Loucy (cell line): ENCODE measurements at regions not wholly inside any gene's neighbourhood (a gene's known extent, or its start where the extent isn't known, plus 50 kb on each side); places are given as distances from the start of the nearest gene placed in this dataset.

Source experiments
- H2AFZ ChIP-seq: fragments of 200-600 bp; sonication (generic); 2 replicates; pipeline ENCODE4 v1.6.0; 2016; ENCODE audit warnings: antibody characterized with exemption, mild to moderate bottlenecking, low read length, moderate library complexity
- H3F3A ChIP-seq: fragments of 200-600 bp; 2 replicates; pipeline ENCODE4 v1.6.0; 2016; ENCODE audit warnings: antibody characterized with exemption, low read depth, mild to moderate bottlenecking
- H3K27me3 ChIP-seq: fragments of 200-600 bp; sonication (generic); 2 replicates; pipeline ENCODE4 v1.6.1; 2014; ENCODE audit warnings: low read length, mild to moderate bottlenecking; ENCODE audit not compliant: insufficient read depth, poor library complexity, severe bottlenecking
- H3K36me3 ChIP-seq: fragments of 200-600 bp; sonication (generic); 2 replicates; pipeline ENCODE4 v1.6.1; 2016; ENCODE audit warnings: low read length; ENCODE audit not compliant: insufficient read depth
- H3K4me1 ChIP-seq: fragments of 200-600 bp; sonication (generic); 2 replicates; pipeline ENCODE4 v1.5.1; 2014; ENCODE audit warnings: low read length, mild to moderate bottlenecking; ENCODE audit not compliant: insufficient read depth, poor library complexity, severe bottlenecking
- H3K4me2 ChIP-seq: fragments of 200-600 bp; sonication (generic); 2 replicates; pipeline ENCODE4 v1.6.0; 2014; ENCODE audit warnings: antibody characterized with exemption, low read length, low read depth, mild to moderate bottlenecking; ENCODE audit not compliant: poor library complexity, severe bottlenecking
- H3K4me3 ChIP-seq: fragments of 200-600 bp; sonication (generic); 2 replicates; pipeline ENCODE4 v1.5.1; 2014; ENCODE audit warnings: low read length, mild to moderate bottlenecking, mixed read lengths; ENCODE audit not compliant: poor library complexity, severe bottlenecking
- H3K79me2 ChIP-seq: fragments of 200-600 bp; sonication (generic); 2 replicates; pipeline ENCODE4 v1.6.1; 2014; ENCODE audit warnings: low read length; ENCODE audit not compliant: insufficient read depth
- H3K9ac ChIP-seq: fragments of 200-600 bp; sonication (generic); 2 replicates; pipeline ENCODE4 v1.6.0; 2014; ENCODE audit warnings: mild to moderate bottlenecking, low read depth, low read length, moderate library complexity; ENCODE audit not compliant: poor library complexity, severe bottlenecking
- H3K9me2 ChIP-seq: fragments of 200-600 bp; sonication (generic); replicated peaks from 2 replicates; pipeline ENCODE4 v1.6.1; 2016; ENCODE audit warnings: low read depth, low read length, mixed read lengths
- H3K9me3 ChIP-seq: fragments of 200-600 bp; sonication (generic); 2 replicates; pipeline ENCODE4 v1.6.1; 2014; ENCODE audit warnings: mild to moderate bottlenecking, antibody characterized with exemption, low read length, low read depth; ENCODE audit not compliant: insufficient read depth
- H4K20me1 ChIP-seq: fragments of 200-600 bp; sonication (generic); 2 replicates; pipeline ENCODE4 v1.6.0; 2014; ENCODE audit warnings: antibody characterized with exemption, low read length, mild to moderate bottlenecking; ENCODE audit not compliant: insufficient read depth, poor library complexity, severe bottlenecking
- CTCF ChIP-seq: fragments of 200-600 bp; sonication (generic); conservative IDR thresholded peaks from 2 replicates; pipeline ENCODE4 v1.5.1; 2014; ENCODE audit warnings: mild to moderate bottlenecking, antibody characterized with exemption, low read length
- EZH2phosphoT487 ChIP-seq: fragments of 200-600 bp; IDR thresholded peaks from 2 replicates; pipeline ENCODE4 v1.6.1; 2018; ENCODE audit warnings: antibody characterized with exemption, mild to moderate bottlenecking, moderate library complexity, borderline replicate concordance

DNA sequence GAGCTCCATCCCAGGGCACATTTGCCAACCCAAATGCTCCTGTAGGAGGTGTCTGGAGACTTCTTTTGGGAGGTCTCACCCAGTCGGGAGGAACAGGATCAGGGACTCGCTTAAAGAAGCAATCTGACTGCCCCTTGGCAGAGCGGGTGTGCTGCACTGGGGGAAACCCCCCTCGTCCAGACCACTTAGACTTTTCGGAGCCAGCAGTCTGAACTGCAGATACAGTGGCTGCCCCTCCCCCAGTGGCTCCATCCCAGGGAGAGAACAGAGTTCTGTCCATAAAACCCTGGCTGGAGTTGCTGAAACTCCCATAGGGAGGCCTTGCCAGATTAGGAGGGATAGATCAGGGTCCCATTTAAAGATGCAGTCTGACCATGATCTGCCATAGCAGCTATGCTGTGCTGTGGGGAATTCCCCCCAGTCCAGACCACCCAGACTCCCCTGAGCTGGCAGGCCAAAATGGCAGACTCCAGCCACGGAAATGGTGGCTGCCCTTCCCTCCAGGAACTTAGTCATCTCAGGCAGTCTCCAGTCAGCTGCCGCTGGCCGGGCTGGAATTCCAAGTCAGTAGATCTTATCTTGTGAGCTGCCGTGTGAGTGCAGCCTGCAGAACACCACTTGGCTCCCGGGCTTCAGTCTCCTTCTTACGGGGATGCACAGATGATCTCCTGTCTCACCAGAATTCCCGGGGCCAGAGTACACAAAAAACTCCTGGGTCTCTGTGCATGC is 278.1 kb upstream of the SASH1 start:
- TF ChIP-seq EZH2phosphoT487 (no peak), CTCF (no peak)
- Histone ChIP-seq H3K9me2 (no peaks in the 10 kb centered on the region), H2AFZ (no peak overlapping the region), H3K4me3 (no peak overlapping the region), H3K79me2 (no peaks in the 10 kb centered on the region), H3K4me2 (no peak overlapping the region), H3K9ac (no peak overlapping the region), H3K4me1 (no peaks in the 10 kb centered on the region), H3K9me3 (peaks cover 5% of the 10 kb centered on the region; the same call in 1 of the 2 replicates), H3K27me3 (no peaks in the 10 kb centered on the region), H3K36me3 (no peaks in the 10 kb centered on the region), H4K20me1 (no peaks in the 10 kb centered on the region), H3F3A (no peaks in the 10 kb centered on the region)

GRCh38 chr6:148068437-148069061 is 274.1 kb upstream of the SASH1 start:
- Histone ChIP-seq H3K79me2 (no peaks in the 10 kb centered on the region), H3K9ac (no peak overlapping the region), H3F3A (no peaks in the 10 kb centered on the region), H3K4me3 (no peak overlapping the region), H3K36me3 (no peaks in the 10 kb centered on the region), H3K9me2 (no peaks in the 10 kb centered on the region), H2AFZ (no peak overlapping the region), H3K4me1 (no peaks in the 10 kb centered on the region), H4K20me1 (no peaks in the 10 kb centered on the region), H3K9me3 (no peaks in the 10 kb centered on the region), H3K27me3 (no peaks in the 10 kb centered on the region), H3K4me2 (no peak overlapping the region)
- TF ChIP-seq EZH2phosphoT487 (no peak), CTCF (no peak)

DNA sequence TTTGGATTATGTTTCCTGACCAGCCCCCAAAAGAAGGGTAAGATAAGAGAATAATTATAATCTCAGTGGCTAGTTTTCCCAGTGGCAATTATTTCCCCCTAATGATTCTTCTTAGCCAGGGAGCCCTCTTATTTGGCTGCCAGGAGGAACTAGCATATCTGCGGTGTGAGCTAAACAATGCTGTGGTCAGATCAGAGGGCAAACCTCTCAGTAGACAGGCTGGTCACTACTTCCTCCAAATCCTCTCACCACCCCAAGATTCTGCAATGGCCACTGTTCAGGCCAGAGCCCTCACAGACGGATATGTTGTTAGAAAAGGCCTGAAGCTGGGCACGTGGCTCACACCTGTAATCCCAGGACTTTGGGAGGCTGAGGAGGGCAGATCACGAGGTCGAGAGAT is 273.4 kb upstream of the SASH1 start:
- H3K9me2 ChIP-seq = no peaks in the 10 kb centered on the region
- no peaks in the 10 kb centered on the region for H3K36me3 ChIP-seq
- H2AFZ ChIP-seq = no peak overlapping the region
- no peaks in the 10 kb centered on the region for H3F3A ChIP-seq
- no peak for TF ChIP-seq EZH2phosphoT487
- no peak for TF ChIP-seq CTCF
- no peaks in the 10 kb centered on the region for H3K4me1 ChIP-seq
- no peaks in the 10 kb centered on the region for H3K79me2 ChIP-seq
- no peaks in the 10 kb centered on the region for H3K27me3 ChIP-seq
- H3K4me2 ChIP-seq = no peak overlapping the region
- H3K4me3 ChIP-seq = no peak overlapping the region
- H3K9ac ChIP-seq = no peak overlapping the region
- no peaks in the 10 kb centered on the region for H3K9me3 ChIP-seq
- H4K20me1 ChIP-seq = no peaks in the 10 kb centered on the region
